GM23248 (cell line): ENCODE measurements at regions not wholly inside any gene's neighbourhood (a gene's known extent, or its start where the extent isn't known, plus 50 kb on each side); places are given as distances from the start of the nearest gene placed in this dataset.
"Not testable (repeated sequence)": the region's sequence is repeated elsewhere in the genome, so short reads cannot be mapped to it uniquely, and the experiment has no call there.

Experiments
- DNase-seq: peaks from one replicate; pipeline ENCODE4 v3.0.0-alpha.2; 2015
- H2AFZ ChIP-seq: fragments of 200-600 bp; sonication (generic); 2 replicates; pipeline ENCODE4 v1.6.1; 2016; ENCODE audit warnings: antibody characterized with exemption
- H3F3A ChIP-seq: fragments of 200-600 bp; sonication (generic); 2 replicates; pipeline ENCODE4 v1.6.1; 2016; ENCODE audit warnings: mild to moderate bottlenecking, antibody characterized with exemption, mixed run types; ENCODE audit not compliant: insufficient read depth
- H3K27ac ChIP-seq: fragments of 200-600 bp; sonication (generic); 2 replicates; pipeline ENCODE4 v1.5.1; 2016; ENCODE audit warnings: mild to moderate bottlenecking
- H3K27me3 ChIP-seq: fragments of 200-600 bp; sonication (generic); replicated peaks from 2 replicates; pipeline ENCODE4 v1.6.1; 2016; ENCODE audit warnings: mild to moderate bottlenecking; ENCODE audit not compliant: insufficient read depth
- H3K36me3 ChIP-seq: fragments of 200-600 bp; sonication (generic); 2 replicates; pipeline ENCODE4 v1.6.1; 2016; ENCODE audit warnings: low read depth, mild to moderate bottlenecking
- H3K4me1 ChIP-seq: fragments of 200-600 bp; sonication (generic); 2 replicates; pipeline ENCODE4 v1.6.1; 2016; ENCODE audit warnings: mild to moderate bottlenecking; ENCODE audit not compliant: insufficient read depth
- H3K4me2 ChIP-seq: fragments of 200-600 bp; sonication (generic); one replicate; pipeline ENCODE4 v1.6.1; 2016; ENCODE audit warnings: mild to moderate bottlenecking; ENCODE audit not compliant: unreplicated experiment
- H3K4me3 ChIP-seq: fragments of 200-600 bp; sonication (generic); 2 replicates; pipeline ENCODE4 v1.5.1; 2016; ENCODE audit warnings: mild to moderate bottlenecking
- H3K79me2 ChIP-seq: fragments of 200-600 bp; sonication (generic); 2 replicates; pipeline ENCODE4 v1.6.1; 2016; ENCODE audit warnings: mild to moderate bottlenecking; ENCODE audit not compliant: insufficient read depth
- H3K9ac ChIP-seq: fragments of 200-600 bp; sonication (generic); 2 replicates; pipeline ENCODE4 v1.6.1; 2016; ENCODE audit warnings: mild to moderate bottlenecking
- H3K9me2 ChIP-seq: fragments of 200-600 bp; sonication (generic); 2 replicates; pipeline ENCODE4 v1.6.1; 2016; ENCODE audit warnings: mixed run types, mild to moderate bottlenecking, moderate library complexity; ENCODE audit not compliant: insufficient read depth
- H3K9me3 ChIP-seq: fragments of 200-600 bp; sonication (generic); one replicate; pipeline ENCODE4 v1.6.1; 2017; ENCODE audit warnings: low read depth
- H4K20me1 ChIP-seq: fragments of 200-600 bp; sonication (generic); 2 replicates; pipeline ENCODE4 v1.6.0; 2016; ENCODE audit not compliant: insufficient read depth
- EZH2 ChIP-seq: fragments of 200-600 bp; sonication (generic); IDR thresholded peaks from 2 replicates; pipeline ENCODE4 v1.6.1; 2018; ENCODE audit warnings: antibody characterized with exemption, mild to moderate bottlenecking; ENCODE audit not compliant: insufficient read depth, poor library complexity, severe bottlenecking
- EZH2phosphoT487 ChIP-seq: fragments of 200-600 bp; sonication (generic); IDR thresholded peaks from 2 replicates; pipeline ENCODE4 v1.6.1; 2018; ENCODE audit warnings: antibody characterized with exemption, moderate library complexity, mild to moderate bottlenecking, low read depth; ENCODE audit not compliant: insufficient read depth
- WGBS, 2 experiments: methylation state at CpG; one replicate each; pipeline ENCODE4 v1.1.6; 2015 to 2017; ENCODE audit warnings: low lambda C conversion rate in 2 of 2, low coverage in 1 of 2; ENCODE audit errors: missing lambda C conversion rate in 2 of 2; 5-methylcytosine and 5-hydroxymethylcytosine counted together
- in situ Hi-C: fragments of 300-500 bp; cut with MboI; formaldehyde crosslinking; loops from 2 replicates; pipeline ENCODE4 v1.15.0; 2020

GRCh38 chrX:46016296-46016695 lies 528.9 kb downstream of the ZNF674 start:
- no peak overlapping the region for H3K4me2 ChIP-seq
- no peak overlapping the region for H3K4me3 ChIP-seq
- H3K36me3 ChIP-seq: no peaks in the 10 kb centered on the region
- no peak for DNase-seq
- no peaks in the 10 kb centered on the region for H3F3A ChIP-seq
- no peaks in the 10 kb centered on the region for H3K4me1 ChIP-seq
- H3K79me2 ChIP-seq: no peaks in the 10 kb centered on the region
- TF ChIP-seq EZH2 (no peak), EZH2phosphoT487 (no peak)
- no peaks in the 10 kb centered on the region for H4K20me1 ChIP-seq
- H3K9me2 ChIP-seq: no peaks in the 10 kb centered on the region
- no peaks in the 10 kb centered on the region for H3K9me3 ChIP-seq
- 77 to 78% methylated on average over 11 to 18 of the region's 18 CpGs for WGBS, 2 experiments
- H3K27ac ChIP-seq: no peak overlapping the region
- no peak overlapping the region for H3K9ac ChIP-seq
- no peak overlapping the region for H2AFZ ChIP-seq
- in situ Hi-C loops: no loop called here
- H3K27me3 ChIP-seq: no peaks in the 10 kb centered on the region

- Histone ChIP-seq H3K4me2 (no peak overlapping the region), H2AFZ (no peak overlapping the region), H4K20me1 (no peaks in the 10 kb centered on the region), H3K36me3 (no peaks in the 10 kb centered on the region), H3K9me3 (no peaks in the 10 kb centered on the region), H3K27me3 (no peaks in the 10 kb centered on the region), H3K79me2 (no peaks in the 10 kb centered on the region), H3K9ac (no peak overlapping the region), H3K4me1 (no peaks in the 10 kb centered on the region), H3K9me2 (no peaks in the 10 kb centered on the region), H3K27ac (no peak overlapping the region), H3F3A (no peaks in the 10 kb centered on the region), H3K4me3 (no peak overlapping the region)
- TF ChIP-seq EZH2phosphoT487 (no peak), EZH2 (no peak)
- 70 to 76% methylated on average over 2 of the region's 2 CpGs for WGBS, 2 experiments
- DNase-seq: no peak
- in situ Hi-C loops: no loop called here
These were observed 529.6 kb downstream of the ZNF674 start for GRCh38 chrX:46015653-46016052.

- H3K4me3 ChIP-seq: no peak overlapping the region
- no peak overlapping the region for H2AFZ ChIP-seq
- no peak for DNase-seq
- no peaks in the 10 kb centered on the region for H4K20me1 ChIP-seq
- no peak overlapping the region for H3K4me2 ChIP-seq
- 19 to 27% methylated on average over 2 of the region's 2 CpGs for WGBS, 2 experiments
- no peaks in the 10 kb centered on the region for H3K4me1 ChIP-seq
- no peaks in the 10 kb centered on the region for H3K9me2 ChIP-seq
- no peaks in the 10 kb centered on the region for H3K27me3 ChIP-seq
- H3K9me3 ChIP-seq: no peaks in the 10 kb centered on the region
- H3F3A ChIP-seq: no peaks in the 10 kb centered on the region
- H3K36me3 ChIP-seq: no peaks in the 10 kb centered on the region
- H3K79me2 ChIP-seq: no peaks in the 10 kb centered on the region
- TF ChIP-seq EZH2phosphoT487: no peak
- no peak for TF ChIP-seq EZH2
- no peak overlapping the region for H3K27ac ChIP-seq
- in situ Hi-C loops: no loop called here
- no peak overlapping the region for H3K9ac ChIP-seq
These were observed 552.7 kb downstream of the ZNF674 start for GRCh38 chrX:45992402-45993123.

- Histone ChIP-seq H3K27ac (no peak overlapping the region), H3K9me3 (no peaks in the 10 kb centered on the region), H3K36me3 (no peaks in the 10 kb centered on the region), H3K9me2 (no peaks in the 10 kb centered on the region), H3K9ac (no peak overlapping the region), H3K4me3 (no peak overlapping the region), H2AFZ (no peak overlapping the region), H3F3A (no peaks in the 10 kb centered on the region), H3K79me2 (no peaks in the 10 kb centered on the region), H3K27me3 (no peaks in the 10 kb centered on the region), H3K4me1 (no peaks in the 10 kb centered on the region), H4K20me1 (no peaks in the 10 kb centered on the region), H3K4me2 (no peak overlapping the region)
- DNase-seq: peak; percentile 34
- 50% methylated on average over 2 of the region's 2 CpGs for WGBS, 2 experiments
- in situ Hi-C loops: no loop called here
- TF ChIP-seq EZH2 (no peak), EZH2phosphoT487 (no peak)
These were observed 558.2 kb downstream of the ZNF674 start for GRCh38 chrX:45986971-45987370.

- no peaks in the 10 kb centered on the region for H3F3A ChIP-seq
- in situ Hi-C loops: no loop called here
- H3K4me3 ChIP-seq: no peak overlapping the region
- no peaks in the 10 kb centered on the region for H4K20me1 ChIP-seq
- 14 to 20% methylated on average over 1 of the region's 1 CpG for WGBS, 2 experiments
- H3K27ac ChIP-seq: no peak overlapping the region
- H3K36me3 ChIP-seq: no peaks in the 10 kb centered on the region
- H3K27me3 ChIP-seq: no peaks in the 10 kb centered on the region
- no peak for TF ChIP-seq EZH2
- TF ChIP-seq EZH2phosphoT487: no peak
- H3K4me1 ChIP-seq: no peaks in the 10 kb centered on the region
- H2AFZ ChIP-seq: no peak overlapping the region
- DNase-seq: peak; percentile 2
- H3K9me2 ChIP-seq: no peaks in the 10 kb centered on the region
- no peaks in the 10 kb centered on the region for H3K9me3 ChIP-seq
- H3K4me2 ChIP-seq: no peak overlapping the region
- H3K79me2 ChIP-seq: no peaks in the 10 kb centered on the region
- no peak overlapping the region for H3K9ac ChIP-seq
These were observed 559.1 kb downstream of the ZNF674 start for GRCh38 chrX:45986081-45986480.

- H3K4me2 ChIP-seq, H3K9me2 ChIP-seq, H3K9me3 ChIP-seq, H3K4me3 ChIP-seq, H3K27me3 ChIP-seq, in situ Hi-C loops, H4K20me1 ChIP-seq, H3K79me2 ChIP-seq, H3K27ac ChIP-seq, DNase-seq, H2AFZ ChIP-seq, H3K9ac ChIP-seq, H3K36me3 ChIP-seq, H3K4me1 ChIP-seq, H3F3A ChIP-seq: not testable (repeated sequence)
- WGBS, 2 experiments: 71 to 83% methylated on average over 6 to 9 of the region's 14 CpGs
These were observed 562.1 kb downstream of the ZNF674 start for GRCh38 chrX:45982958-45983727.
